ENCODE measurements at regions not wholly inside any gene's neighbourhood (a gene's known extent, or its start where the extent isn't known, plus 50 kb on each side); places are given as distances from the start of the nearest gene placed in this dataset.

- H3K4me3 ChIP-seq = no peak overlapping the region
- H3K27ac ChIP-seq = no peak overlapping the region
- H3K9me3 ChIP-seq (replicated peaks) = no peaks in the 10 kb centered on the region
- H3K4me1 ChIP-seq = no peaks in the 10 kb centered on the region; the same call in 1 of the 2 replicates
- peak in 1 of 2 experiments; percentile 42 for DNase-seq
- H3K36me3 ChIP-seq = no peaks in the 10 kb centered on the region
- no peaks in the 10 kb centered on the region for H3K27me3 ChIP-seq
Observed at GRCh38 chr6:163714179-163714578, 299.7 kb downstream of the QKI start.

- H3K4me3 ChIP-seq = no peak overlapping the region
- no peaks in the 10 kb centered on the region for H3K27me3 ChIP-seq
- no peak overlapping the region for H3K27ac ChIP-seq
- no peak for DNase-seq
- H3K9me3 ChIP-seq (replicated peaks) = no peaks in the 10 kb centered on the region
- H3K4me1 ChIP-seq = peaks cover 5% of the 10 kb centered on the region; the same call in 1 of the 2 replicates
- no peaks in the 10 kb centered on the region for H3K36me3 ChIP-seq
Observed at GRCh38 chr6:163712981-163713380, 298.5 kb downstream of the QKI start.

GRCh38 chr6:163712566-163712961, 298.0 kb downstream of the QKI start:
- H3K36me3 ChIP-seq = no peaks in the 10 kb centered on the region
- no peak overlapping the region for H3K27ac ChIP-seq
- no peak for DNase-seq
- peaks cover 7% of the 10 kb centered on the region; the same call in 1 of the 2 replicates for H3K4me1 ChIP-seq
- no peaks in the 10 kb centered on the region for H3K9me3 ChIP-seq (replicated peaks)
- no peak overlapping the region for H3K4me3 ChIP-seq
- H3K27me3 ChIP-seq = no peaks in the 10 kb centered on the region

- Histone ChIP-seq H3K36me3 (no peaks in the 10 kb centered on the region), H3K27ac (no peak overlapping the region), H3K27me3 (no peaks in the 10 kb centered on the region), H3K4me3 (no peak overlapping the region), H3K4me1 (peaks cover 14% of the 10 kb centered on the region), H3K9me3 (replicated peaks) (no peaks in the 10 kb centered on the region)
- peak; percentile 45 to 56 for DNase-seq
Observed at GRCh38 chr6:163711615-163712565, 297.4 kb downstream of the QKI start.

GRCh38 chr6:163710532-163711470, 296.3 kb downstream of the QKI start:
- H3K27ac ChIP-seq = no peak overlapping the region
- no peak overlapping the region for H3K4me3 ChIP-seq
- H3K9me3 ChIP-seq (replicated peaks) = no peaks in the 10 kb centered on the region
- peaks cover 20% of the 10 kb centered on the region for H3K4me1 ChIP-seq
- DNase-seq = no peak
- no peaks in the 10 kb centered on the region for H3K27me3 ChIP-seq
- H3K36me3 ChIP-seq = no peaks in the 10 kb centered on the region

GRCh38 chr6:163709693-163710092, 295.2 kb downstream of the QKI start:
- Histone ChIP-seq H3K36me3 (no peaks in the 10 kb centered on the region), H3K27me3 (no peaks in the 10 kb centered on the region), H3K4me1 (peaks cover 20% of the 10 kb centered on the region), H3K27ac (no peak overlapping the region), H3K4me3 (no peak overlapping the region), H3K9me3 (replicated peaks) (no peaks in the 10 kb centered on the region)
- no peak for DNase-seq

- H3K27ac ChIP-seq = no peak overlapping the region
- no peaks in the 10 kb centered on the region for H3K9me3 ChIP-seq (replicated peaks)
- peaks cover 20% of the 10 kb centered on the region for H3K4me1 ChIP-seq
- H3K36me3 ChIP-seq = no peaks in the 10 kb centered on the region
- H3K27me3 ChIP-seq = no peaks in the 10 kb centered on the region
- DNase-seq = no peak
- H3K4me3 ChIP-seq = no peak overlapping the region
Observed at GRCh38 chr6:163709255-163709654, 294.7 kb downstream of the QKI start.

GRCh38 chr6:163708466-163708865, 293.9 kb downstream of the QKI start:
- Histone ChIP-seq H3K36me3 (no peaks in the 10 kb centered on the region), H3K4me3 (no peak overlapping the region), H3K4me1 (peaks cover 20% of the 10 kb centered on the region), H3K27me3 (no peaks in the 10 kb centered on the region), H3K27ac (no peak overlapping the region), H3K9me3 (replicated peaks) (no peaks in the 10 kb centered on the region)
- DNase-seq = no peak

GRCh38 chr6:163707387-163708355, 293.2 kb downstream of the QKI start:
- no peak overlapping the region for H3K27ac ChIP-seq
- no peaks in the 10 kb centered on the region for H3K36me3 ChIP-seq
- no peak overlapping the region for H3K4me3 ChIP-seq
- peaks cover 20% of the 10 kb centered on the region for H3K4me1 ChIP-seq
- H3K9me3 ChIP-seq (replicated peaks) = no peaks in the 10 kb centered on the region
- DNase-seq = peak in 1 of 2 experiments; percentile 35
- no peaks in the 10 kb centered on the region for H3K27me3 ChIP-seq

GRCh38 chr6:163706500-163707087, 292.1 kb downstream of the QKI start:
- Histone ChIP-seq H3K4me1 (peaks cover 20% of the 10 kb centered on the region), H3K4me3 (no peak overlapping the region), H3K27me3 (no peaks in the 10 kb centered on the region), H3K9me3 (replicated peaks) (no peaks in the 10 kb centered on the region), H3K36me3 (no peaks in the 10 kb centered on the region), H3K27ac (no peak overlapping the region)
- DNase-seq = peak; percentile 63 to 69

- H3K4me1 ChIP-seq = peaks cover 20% of the 10 kb centered on the region
- DNase-seq = no peak
Observed at GRCh38 chr6:163705923-163706322, 291.4 kb downstream of the QKI start.

GRCh38 chr6:163702736-163703135, 288.2 kb downstream of the QKI start:
- Histone ChIP-seq H3K27me3 (no peaks in the 10 kb centered on the region), H3K27ac (no peak overlapping the region)

More at GRCh38 chr6:163705923-163706322, 291.4 kb downstream of the QKI start:
- no peaks in the 10 kb centered on the region for H3K27me3 ChIP-seq
- no peak overlapping the region for H3K4me3 ChIP-seq
- no peaks in the 10 kb centered on the region for H3K9me3 ChIP-seq (replicated peaks)
- H3K36me3 ChIP-seq = no peaks in the 10 kb centered on the region
- H3K27ac ChIP-seq = no peak overlapping the region

GRCh38 chr6:163701762-163702161, 287.2 kb downstream of the QKI start:
- no peak for DNase-seq
- Histone ChIP-seq H3K4me1 (peaks cover 5% of the 10 kb centered on the region), H3K27me3 (no peaks in the 10 kb centered on the region), H3K27ac (no peak overlapping the region), H3K36me3 (no peaks in the 10 kb centered on the region), H3K4me3 (no peak overlapping the region), H3K9me3 (replicated peaks) (no peaks in the 10 kb centered on the region)

More at GRCh38 chr6:163702736-163703135, 288.2 kb downstream of the QKI start:
- Histone ChIP-seq H3K4me3 (no peak overlapping the region), H3K36me3 (no peaks in the 10 kb centered on the region), H3K9me3 (replicated peaks) (no peaks in the 10 kb centered on the region), H3K4me1 (peaks cover 15% of the 10 kb centered on the region)
- no peak for DNase-seq

- H3K9me3 ChIP-seq (replicated peaks) = no peaks in the 10 kb centered on the region
- no peak overlapping the region for H3K27ac ChIP-seq
- H3K27me3 ChIP-seq = no peaks in the 10 kb centered on the region
- no peak for DNase-seq
- no peaks in the 10 kb centered on the region for H3K36me3 ChIP-seq
- peaks cover 4% of the 10 kb centered on the region for H3K4me1 ChIP-seq
- no peak overlapping the region for H3K4me3 ChIP-seq
Observed at GRCh38 chr6:163698086-163698485, 283.6 kb downstream of the QKI start.
